ENCODE measurements at regions not wholly inside any gene's neighbourhood (a gene's known extent, or its start where the extent isn't known, plus 50 kb on each side); places are given as distances from the start of the nearest gene placed in this dataset.

- Histone ChIP-seq H3K27ac (ENCODE audit: insufficient read depth, low read depth, low read length) (no peak overlapping the region), H3K9me1 (replicated peaks; ENCODE audit: control insufficient read depth, extremely low read depth, insufficient read depth, low read length) (no peaks in the 10 kb centered on the region), H3K4me3 (replicated peaks in 1 of 3; ENCODE audit: insufficient read depth in 1 of 3, low read depth in 1 of 3, low read length in 3 of 3) (no peak overlapping the region), H3K4me2 (ENCODE audit: insufficient read depth, low read length) (no peak overlapping the region), H2AFZ (ENCODE audit: low read depth, low read length) (no peak overlapping the region), H3K79me2 (ENCODE audit: control insufficient read depth, insufficient read depth, low read length) (no peaks in the 10 kb centered on the region), H3K27me3 (ENCODE audit: control insufficient read depth in 2 of 2, insufficient read depth in 2 of 2, low read length in 2 of 2) (no peaks in the 10 kb centered on the region), H4K20me1 (replicated peaks; ENCODE audit: control insufficient read depth, extremely low read depth, insufficient read depth, low read length) (no peaks in the 10 kb centered on the region), H3K36me3 (ENCODE audit: control insufficient read depth in 2 of 2, extremely low read depth in 1 of 2, insufficient read depth in 2 of 2, low read length in 2 of 2) (no peaks in the 10 kb centered on the region), H3K9me3 (replicated peaks; ENCODE audit: control insufficient read depth, insufficient read depth, low read length) (no peaks in the 10 kb centered on the region), H3K9ac (replicated peaks; ENCODE audit: extremely low read depth, insufficient read depth, low read length) (no peak overlapping the region), H3K4me1 (ENCODE audit: control insufficient read depth, extremely low read depth, insufficient read depth, low read length) (no peaks in the 10 kb centered on the region)
- FAIRE-seq, result no peak
- BruUV-seq (replicated peaks), result no TSS peak
- TF ChIP-seq JUN (IDR thresholded peaks at IDR 0.05; ENCODE audit: borderline replicate concordance, insufficient read depth, insufficient read length, low read depth) (no peak), POLR2AphosphoS5 (IDR thresholded peaks at IDR 0.05; ENCODE audit: insufficient read depth, low read depth, low read length) (no peak)
- TF ChIP-seq, protein P1, sequence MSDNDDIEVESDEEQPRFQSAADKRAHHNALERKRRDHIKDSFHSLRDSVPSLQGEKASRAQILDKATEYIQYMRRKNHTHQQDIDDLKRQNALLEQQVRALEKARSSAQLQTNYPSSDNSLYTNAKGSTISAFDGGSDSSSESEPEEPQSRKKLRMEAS (IDR thresholded peaks at IDR 0.05; ENCODE audit: insufficient read depth, insufficient read length), result no peak
- TF ChIP-seq, protein P2, sequence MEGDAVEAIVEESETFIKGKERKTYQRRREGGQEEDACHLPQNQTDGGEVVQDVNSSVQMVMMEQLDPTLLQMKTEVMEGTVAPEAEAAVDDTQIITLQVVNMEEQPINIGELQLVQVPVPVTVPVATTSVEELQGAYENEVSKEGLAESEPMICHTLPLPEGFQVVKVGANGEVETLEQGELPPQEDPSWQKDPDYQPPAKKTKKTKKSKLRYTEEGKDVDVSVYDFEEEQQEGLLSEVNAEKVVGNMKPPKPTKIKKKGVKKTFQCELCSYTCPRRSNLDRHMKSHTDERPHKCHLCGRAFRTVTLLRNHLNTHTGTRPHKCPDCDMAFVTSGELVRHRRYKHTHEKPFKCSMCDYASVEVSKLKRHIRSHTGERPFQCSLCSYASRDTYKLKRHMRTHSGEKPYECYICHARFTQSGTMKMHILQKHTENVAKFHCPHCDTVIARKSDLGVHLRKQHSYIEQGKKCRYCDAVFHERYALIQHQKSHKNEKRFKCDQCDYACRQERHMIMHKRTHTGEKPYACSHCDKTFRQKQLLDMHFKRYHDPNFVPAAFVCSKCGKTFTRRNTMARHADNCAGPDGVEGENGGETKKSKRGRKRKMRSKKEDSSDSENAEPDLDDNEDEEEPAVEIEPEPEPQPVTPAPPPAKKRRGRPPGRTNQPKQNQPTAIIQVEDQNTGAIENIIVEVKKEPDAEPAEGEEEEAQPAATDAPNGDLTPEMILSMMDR (IDR thresholded peaks at IDR 0.05; ENCODE audit: extremely low read depth in 1 of 2, insufficient read depth in 1 of 2, low read depth in 1 of 2, low read length in 2 of 2), result no peak
- POLR2A ChIA-PET, result no interaction called here
- CTCF ChIA-PET, result interaction anchor here (1.4 kb wide), 1 partner anchor 359 kb away, joined by 3 read pairs; no protein-coding TSS in a partner anchor
- no peak for DNase-seq (ENCODE audit: low read depth, low spot score)
- intact Hi-C loops (cut with micrococcal nuclease) (no loop called here), dilution Hi-C loops (cut with MboI; ENCODE audit: extremely low pct_ligation_motif_present, low sequenced_read_pairs) (no loop called here)
These were observed 72.8 kb upstream of the ATP5PO start for GRCh38 chr21:33988237-33989017.
